IPS-NIHi7 (cell line): ENCODE measurements at regions not wholly inside any gene's neighbourhood (a gene's known extent, or its start where the extent isn't known, plus 50 kb on each side); places are given as distances from the start of the nearest gene placed in this dataset.

Source experiments
- DNase-seq: peaks from one replicate; pipeline ENCODE4 v3.0.0; 2012; ENCODE audit warnings: mixed read lengths; ENCODE audit errors: extremely low spot score

DNA sequence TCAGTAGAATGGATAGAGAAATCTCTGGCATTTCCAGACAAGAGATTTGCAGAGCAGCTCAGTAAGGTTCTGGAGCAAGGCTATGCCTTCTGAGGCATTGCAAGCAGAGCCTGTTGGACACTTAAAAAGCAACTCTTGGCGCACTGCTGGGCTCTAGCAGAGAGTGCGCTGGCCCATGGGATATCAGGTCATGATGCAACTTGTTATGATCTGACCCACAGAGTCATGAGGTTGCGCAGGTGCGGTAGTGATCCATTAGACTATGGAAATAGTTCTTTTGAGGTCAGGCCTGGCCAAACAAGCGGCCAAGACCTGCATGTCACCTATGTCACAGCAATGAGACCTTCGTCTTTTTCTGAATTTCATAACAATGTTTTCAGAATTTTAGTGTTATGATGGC lies 168.6 kb downstream of the TMTC3 start:
- no peak for DNase-seq

DNA sequence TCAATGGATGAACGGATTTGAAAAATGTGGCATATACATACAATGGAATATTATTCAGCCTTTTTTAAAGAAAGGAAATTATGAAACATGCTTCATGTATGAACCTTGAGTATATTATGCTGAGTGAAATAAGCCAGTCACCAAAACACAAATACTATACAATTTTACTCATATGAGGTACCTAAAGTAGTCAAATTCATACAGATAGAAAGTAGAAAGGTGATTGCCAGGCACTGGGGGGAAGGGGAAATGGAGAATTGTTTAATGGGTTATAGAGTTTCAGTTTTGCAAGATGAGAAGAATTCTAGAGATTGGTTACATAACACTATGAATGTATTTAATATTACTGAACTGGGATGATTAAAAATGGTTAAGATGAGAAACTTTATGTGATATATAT lies 171.4 kb downstream of the TMTC3 start:
- no peak for DNase-seq

DNA sequence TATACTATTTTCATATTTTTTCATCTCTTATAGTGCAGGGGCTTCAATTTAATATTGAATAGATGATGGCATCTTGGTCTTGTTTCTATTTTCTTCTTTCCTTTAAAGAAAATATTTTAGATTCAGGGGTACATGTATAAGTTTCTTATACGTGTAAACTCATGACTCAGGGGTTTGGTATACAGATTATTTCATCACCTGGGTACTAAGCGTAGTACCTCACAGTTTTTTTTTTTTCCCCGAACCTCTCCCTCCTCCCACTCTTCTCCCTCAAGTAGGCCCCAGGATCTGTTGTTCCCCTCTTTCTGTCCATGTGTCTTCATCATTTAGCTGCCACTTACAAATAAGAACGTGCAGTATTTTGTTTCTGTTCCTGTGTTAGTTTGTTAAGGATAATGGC lies 172.6 kb downstream of the TMTC3 start:
- no peak for DNase-seq

DNA sequence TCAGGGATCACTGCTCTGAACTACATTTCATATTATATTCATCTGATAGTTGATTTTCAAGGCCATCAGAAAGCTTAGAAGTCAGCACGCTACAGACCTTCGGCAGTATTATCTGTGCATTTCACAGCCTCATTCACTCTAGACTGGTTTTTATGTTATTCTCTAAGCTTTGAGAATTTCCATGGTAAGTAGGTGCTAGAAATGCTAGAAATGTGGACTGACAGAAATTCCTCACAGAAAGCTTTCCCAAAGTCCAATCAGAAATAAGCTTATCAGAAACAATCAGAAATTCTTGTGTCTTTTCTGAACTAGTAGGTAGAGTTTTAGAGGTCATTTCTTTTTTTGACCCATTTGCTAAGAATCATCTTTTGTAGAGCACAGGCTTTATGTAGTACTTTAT lies 176.6 kb downstream of the TMTC3 start:
- no peak for DNase-seq

DNA sequence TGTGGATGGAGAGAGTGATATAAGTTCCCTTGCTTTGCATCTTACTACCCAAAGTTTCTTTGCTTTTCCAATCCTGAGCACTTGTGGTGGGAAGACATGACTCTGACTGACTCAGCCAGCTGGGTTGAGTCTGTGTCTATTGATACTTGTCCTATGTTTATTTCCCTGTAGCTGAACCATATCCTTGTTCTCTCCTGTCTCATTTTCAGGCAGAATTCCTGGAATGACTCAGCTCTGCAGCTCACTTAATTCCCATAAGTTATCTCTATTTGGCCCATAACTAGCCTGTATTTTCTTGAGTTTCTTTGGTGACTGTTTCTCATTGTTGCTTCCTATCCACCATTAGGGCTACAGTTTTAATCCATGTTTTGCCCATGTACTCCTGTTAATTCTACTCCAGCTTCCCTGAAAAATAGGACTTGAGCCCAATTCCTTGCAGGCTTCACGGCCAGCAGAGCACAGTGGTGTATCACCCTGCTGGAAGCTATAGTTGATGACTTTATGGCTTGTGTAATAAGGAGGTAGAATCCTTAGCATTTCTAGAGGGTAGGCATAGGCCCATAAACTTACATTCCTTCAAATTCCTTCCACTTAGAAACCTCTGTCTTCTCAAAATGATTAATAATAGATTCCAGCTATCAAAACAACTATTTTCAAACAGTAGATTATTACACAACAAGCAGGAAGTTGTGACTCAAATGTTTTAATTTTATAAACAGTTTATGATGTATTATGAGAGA lies 183.1 kb downstream of the TMTC3 start:
- DNase-seq = peak; percentile 7

DNA sequence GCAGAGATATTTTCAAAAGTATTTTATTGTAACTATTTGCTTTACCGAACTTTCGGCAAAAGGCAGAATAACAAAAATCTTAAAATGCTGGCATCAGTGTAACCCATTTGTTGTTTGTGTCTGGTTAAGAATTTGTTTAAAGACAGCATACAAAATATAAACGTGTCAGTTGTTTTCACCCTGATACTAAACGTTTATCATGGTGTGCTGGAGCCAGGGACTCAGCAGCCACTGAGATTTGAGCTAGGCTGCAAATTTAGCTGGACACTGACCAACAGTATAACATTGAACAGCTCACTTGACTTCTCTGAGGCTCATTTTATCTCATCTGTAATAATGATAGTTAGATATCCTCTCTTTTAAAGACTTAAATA lies 183.7 kb downstream of the TMTC3 start:
- DNase-seq = no peak

DNA sequence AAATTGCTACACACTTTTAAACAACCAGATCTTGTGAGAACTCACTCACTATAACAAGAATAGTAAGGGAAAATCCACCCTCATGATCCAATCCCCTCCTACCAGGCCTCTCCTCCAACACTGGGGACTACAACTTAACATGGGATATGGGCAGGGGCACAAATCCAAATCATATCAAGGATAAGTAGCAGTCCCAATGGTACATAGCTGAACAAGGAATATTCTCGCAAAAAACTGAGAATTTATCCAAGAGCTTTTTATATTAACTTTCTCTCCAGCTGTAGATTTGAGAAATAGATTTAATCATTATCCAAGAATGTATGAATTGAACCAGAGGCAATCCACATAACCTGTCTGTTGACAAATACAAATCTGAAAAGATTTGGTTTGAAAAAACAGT lies 185.2 kb downstream of the TMTC3 start:
- no peak for DNase-seq

DNA sequence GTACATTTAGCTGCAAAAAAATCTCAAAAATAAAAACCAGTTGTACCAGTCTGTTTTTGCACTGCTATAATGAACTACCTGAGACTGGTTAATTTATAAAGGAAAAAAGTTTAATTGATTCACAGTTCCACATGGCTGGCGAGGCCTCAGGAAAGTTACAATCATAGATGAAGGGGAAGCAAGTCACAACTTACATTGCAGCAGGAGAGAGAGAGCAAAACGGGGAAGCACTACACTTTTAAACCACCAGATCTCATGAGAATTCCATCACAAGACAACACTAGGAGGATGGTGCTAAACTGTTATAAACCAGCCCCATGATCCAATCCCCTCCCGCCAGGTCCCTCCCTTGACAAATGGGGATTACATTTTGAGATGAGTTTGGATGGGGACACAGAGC lies 186.0 kb downstream of the TMTC3 start:
- no peak for DNase-seq

DNA sequence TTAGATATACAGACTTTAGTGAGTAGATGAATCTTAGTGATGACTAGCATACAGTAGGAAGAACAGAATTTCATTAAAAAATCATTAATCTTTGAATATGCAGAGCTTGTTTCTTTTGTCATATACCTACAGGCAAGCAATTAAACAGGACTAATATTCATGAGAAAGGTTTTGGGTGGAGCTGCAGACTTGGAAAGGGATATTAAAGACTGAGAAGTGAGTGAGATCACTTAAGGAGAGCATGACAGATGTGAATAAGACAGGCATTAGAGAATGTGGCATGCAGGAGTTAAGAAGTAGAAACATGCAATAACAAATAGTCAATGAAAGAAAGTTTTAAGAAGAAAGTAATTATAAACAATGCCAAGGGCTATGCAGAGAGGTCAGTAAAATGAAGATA lies 187.7 kb downstream of the TMTC3 start:
- DNase-seq = no peak

DNA sequence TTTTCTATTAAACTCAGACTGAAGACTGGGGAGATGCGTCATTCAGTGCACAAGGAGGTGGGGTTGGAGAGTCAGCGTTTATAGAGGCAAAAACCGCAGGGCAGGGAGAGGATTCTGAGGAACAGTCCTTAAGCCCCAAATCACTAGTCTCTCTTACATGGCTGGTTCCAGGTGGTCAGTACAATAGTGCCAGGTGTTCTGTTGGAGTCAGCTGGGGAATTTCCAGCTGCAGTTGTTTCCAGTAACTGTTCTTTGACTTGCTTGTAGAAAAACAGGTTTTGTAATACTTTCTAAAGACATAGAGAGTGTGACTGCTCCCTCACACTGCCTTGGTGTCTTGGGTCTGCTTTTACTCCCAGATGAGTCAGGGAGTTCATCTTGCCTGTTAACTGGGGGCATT lies 192.2 kb downstream of the TMTC3 start:
- peak; percentile 8 for DNase-seq

DNA sequence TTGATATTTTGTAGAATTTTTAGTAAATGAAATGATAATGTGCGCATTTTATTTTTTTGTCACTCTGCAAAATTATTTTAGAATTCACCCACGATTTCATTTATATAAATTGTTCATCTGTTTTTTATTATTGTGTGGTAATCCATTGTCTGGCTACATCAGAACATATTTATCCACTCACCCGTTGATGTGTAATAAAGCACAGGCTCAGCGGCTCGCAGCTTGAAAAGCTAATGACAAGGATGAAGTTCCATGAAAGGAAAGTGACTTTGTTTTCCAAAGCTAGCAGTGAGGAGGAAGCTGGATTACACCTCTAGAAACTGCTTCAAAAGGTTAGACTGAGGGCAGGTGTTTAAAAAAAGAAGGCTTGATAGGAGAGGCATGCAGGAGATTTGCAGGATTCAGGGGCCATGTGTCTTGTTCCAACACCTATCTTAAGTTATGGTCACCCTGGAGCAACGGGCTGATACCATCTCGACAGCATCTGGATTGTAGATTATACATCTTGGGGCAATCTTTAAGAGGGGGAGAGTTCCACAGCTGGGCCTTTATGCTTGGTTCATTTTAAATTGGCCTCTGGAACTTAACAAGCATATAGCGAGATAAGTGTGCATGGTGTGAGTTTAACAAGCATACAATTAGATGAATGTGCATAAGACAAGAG lies 194.1 kb downstream of the TMTC3 start:
- DNase-seq = no peak

DNA sequence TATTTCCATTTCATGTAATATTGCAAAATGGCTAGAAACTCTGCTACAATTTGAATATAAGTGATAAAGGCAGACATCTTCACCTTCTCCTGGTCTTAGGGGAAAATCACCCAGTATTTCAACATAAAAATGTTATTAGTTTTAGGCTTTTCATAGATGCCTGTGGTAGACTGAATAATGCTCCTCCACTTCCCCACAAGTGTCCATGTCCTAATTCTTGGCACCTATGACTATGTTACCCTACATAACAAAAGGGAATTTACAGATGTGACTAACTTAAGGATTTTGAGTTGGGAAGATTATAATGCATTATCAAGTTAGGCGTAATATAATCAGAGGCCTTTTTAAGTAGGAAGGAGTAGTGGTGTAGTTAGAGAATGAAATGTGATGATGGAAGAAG lies 196.4 kb downstream of the TMTC3 start:
- no peak for DNase-seq

DNA sequence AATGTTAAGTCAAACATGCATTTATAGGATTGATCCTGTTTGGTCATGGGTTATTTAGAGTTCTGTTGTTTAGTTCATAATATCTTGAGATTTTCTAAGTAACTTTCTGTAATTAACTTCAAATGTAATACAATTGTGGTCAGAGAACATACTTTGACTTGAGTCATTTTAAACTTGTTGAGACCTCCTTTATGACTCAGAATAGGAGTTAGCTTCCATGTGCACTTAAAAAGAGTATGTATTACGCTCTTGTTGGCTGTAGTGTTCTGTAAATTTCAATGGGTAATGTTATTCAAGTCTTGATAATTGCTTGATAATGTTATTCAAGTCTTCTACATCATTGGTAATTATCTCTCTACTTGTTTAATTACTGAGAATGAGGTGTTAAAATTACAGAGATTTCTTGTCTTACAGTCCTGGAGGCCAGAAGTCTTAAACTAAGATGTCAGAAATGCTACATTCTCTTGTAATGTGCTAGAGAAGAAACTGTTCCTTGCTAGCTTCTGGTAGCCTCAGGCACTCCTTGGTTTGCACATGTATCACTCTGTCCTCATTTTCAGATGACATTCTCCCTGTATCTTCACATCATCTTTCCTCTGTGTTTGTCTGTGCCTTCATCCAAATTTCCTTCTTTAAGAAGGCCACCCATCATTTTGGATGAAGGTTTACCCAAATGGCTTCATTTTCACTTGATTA lies 197.3 kb downstream of the TMTC3 start:
- DNase-seq = no peak

DNA sequence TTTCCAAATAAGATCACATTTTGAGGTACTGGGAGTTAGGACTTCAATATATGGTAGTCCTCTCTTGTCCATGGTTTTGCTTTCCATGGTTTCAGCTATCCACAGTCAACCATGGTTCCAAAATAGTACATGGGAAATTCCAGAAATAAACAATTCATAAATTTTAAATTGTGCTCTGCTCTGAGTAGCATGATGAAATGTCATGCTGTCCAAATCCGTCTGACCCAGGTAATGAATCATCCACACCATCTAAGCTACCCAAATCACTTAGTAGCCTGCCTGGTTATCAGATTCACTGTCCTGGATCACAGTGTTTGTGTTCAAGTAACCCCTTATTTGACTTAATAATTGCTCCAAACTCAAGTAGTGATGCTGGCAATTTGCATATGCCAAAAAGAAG lies 197.9 kb downstream of the TMTC3 start:
- no peak for DNase-seq

DNA sequence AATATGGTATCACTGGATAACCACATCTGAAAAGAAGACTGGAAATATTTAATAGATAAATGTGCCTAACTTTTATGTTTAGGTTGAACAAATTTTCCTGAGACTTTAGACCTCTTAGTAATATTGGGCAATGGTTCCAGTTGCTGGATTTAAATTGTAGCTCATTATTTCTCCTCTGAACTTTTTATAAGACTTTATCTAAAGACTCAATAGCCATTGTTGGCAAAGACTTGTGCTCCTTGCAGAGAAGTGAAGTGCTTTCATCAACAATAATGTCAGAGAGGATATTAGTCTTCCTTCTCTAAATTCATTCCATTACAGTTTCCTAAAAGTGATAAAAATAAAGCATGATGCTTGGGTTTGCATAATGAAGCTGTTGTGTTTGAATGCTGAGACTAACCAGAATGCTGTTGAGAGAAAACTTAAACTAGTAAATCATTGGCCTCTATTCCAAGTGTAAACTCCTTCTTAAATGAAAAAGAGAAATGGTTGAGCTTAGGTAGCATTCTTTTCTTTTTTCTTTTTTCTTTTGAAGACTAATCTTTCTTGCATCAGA lies 200.2 kb downstream of the TMTC3 start:
- DNase-seq = no peak

DNA sequence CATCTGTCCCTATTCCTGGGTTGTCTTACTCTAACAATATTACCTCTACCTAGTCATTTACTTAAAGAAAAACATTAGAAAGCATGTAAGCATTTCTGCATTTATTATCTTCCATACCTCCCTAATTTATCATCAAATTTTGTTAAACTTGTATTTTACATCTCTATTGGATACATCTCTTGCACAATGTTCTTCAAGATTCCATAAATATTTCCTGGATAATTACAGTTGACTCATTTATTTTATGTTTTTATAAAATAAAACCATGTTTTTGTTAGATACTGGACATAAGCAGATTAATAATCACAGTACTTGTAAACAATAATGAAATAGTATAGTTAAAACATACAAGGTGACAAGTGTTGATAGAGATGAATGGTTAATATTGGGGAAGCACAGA lies 209.0 kb downstream of the TMTC3 start:
- no peak for DNase-seq

DNA sequence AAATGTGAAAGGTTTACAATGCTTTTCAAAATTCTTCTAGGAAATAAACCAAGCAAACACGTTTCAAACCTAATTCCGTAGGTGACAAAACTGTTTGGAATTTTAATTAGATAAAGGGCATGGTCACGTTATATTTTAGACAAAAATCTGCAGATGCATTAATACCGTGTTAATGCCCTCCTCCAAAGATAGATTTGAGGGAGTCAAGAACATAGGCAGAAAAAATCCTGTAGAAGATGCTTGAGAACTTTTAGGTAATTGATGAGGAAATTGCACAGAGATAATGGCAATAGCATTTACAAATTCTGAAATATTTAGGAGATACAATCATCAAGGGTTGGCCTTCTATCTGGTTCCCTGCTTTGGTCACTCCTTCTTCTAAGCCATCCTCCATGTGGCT lies 212.6 kb downstream of the TMTC3 start:
- DNase-seq = no peak

DNA sequence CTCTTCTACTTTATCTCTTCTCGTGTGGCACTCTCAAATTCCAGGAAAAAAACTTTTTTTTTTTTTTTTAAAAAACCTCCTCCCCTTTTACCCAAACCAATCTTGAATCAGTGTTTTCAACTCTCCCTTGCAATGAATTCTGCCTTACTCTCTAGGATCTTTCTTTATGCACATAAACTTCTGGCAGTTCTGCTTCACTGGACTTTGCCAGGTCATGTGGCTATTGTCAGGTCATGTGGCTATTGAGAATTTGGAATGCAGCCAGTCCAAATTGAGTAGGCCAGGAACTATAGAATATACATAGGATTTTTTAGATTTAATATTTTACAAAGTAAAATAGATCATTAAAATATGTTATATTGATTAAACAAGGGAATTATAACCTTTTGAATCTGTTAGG lies 218.2 kb downstream of the TMTC3 start:
- DNase-seq = no peak

DNA sequence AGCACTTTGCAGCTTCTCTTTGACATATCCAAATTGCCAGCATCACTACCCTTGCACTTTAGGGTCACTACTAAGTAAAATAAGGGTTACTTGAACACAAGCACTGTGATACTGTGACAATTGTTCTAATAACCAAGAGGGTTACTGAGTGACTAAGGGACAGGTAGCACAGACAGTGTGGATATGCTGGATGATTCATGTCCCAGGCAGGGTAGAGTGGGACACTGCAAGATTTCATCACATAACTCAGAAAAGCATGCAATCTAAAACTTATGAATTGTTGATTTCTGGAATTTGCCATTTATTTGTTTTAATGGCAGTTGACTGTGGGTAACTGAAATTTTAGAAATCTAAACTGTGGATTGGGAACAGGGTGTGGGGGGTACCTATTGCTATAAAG lies 218.8 kb downstream of the KITLG start:
- DNase-seq = no peak

DNA sequence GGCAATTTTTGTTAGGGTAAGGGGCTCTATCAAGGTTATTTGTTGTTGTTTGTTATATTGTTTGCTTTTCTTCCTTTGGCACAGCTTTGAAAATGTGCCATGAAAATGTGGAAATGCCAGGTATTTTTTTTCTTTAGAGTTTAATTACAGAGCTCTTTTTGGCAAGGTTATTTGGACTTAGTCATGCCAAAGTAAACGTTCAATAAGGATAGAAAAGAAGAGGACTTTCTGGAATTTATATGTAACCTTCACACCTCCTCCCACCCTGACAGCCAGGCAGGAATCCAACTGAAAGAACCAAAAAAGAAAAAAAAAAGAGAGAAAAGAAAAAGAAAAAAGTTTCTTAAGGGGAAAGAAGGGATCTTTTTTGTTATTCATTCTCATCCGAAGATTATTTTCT lies 217.8 kb downstream of the KITLG start:
- no peak for DNase-seq

DNA sequence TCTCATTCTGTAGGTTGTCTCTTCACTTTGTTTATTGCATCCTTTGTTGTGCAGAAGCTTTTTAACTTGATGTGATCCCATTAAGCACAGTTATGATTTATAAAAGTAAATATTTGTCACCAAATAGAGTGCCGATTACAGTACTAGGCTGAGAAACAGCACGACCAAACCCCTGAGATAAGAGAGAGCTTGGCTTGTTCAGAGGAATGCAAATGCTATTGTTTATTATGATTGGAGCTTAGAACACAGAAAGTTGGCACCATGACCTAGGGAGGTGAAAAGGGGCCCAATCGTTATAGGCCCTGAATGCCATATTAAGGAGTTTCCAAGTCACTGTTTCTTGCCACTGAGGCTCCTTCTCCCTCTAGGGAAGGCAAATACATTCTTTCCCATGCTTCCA lies 214.9 kb downstream of the KITLG start:
- no peak for DNase-seq

DNA sequence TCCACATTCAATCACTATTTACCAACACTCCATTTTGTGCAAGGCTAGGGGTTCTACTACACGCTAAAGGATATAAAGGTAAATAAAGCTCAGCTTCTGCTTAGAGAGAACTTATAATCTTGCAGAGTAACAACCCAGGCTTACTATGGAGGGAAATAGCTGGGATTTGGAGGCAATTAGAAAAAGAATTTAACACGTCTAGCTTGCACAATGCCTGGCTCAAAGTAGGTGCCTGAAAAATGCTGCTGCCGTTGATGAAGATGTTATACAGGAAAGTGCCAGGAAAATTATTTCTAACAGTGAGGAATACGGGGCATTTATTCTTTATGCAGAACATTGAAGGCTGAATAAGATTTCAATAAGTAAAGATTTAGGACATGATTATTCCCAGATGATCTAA lies 214.2 kb downstream of the KITLG start:
- DNase-seq = no peak

DNA sequence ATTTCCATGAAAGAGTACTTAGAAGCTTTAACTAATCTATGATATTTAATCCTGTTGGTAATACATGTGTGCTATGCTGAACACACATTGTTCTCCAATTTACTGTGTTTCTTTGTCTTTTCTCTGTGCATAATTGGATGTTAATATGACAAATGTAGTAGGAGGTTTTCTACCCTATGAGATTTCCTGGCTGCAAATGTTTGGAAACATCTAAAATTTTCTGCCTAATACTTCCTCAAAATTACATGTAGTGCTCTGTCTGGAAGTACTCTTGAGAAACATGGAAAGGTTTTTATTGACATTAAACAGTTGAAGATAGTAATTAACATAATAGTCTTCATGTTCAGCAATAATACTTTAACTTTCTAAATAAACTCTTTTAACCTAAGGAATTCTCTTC lies 213.0 kb downstream of the KITLG start:
- no peak for DNase-seq
